K562 (cell line): ENCODE measurements at regions not wholly inside any gene's neighbourhood (a gene's known extent, or its start where the extent isn't known, plus 50 kb on each side); places are given as distances from the start of the nearest gene placed in this dataset.

Source experiments
- ATAC-seq: fragments of 200-7000 bp; cut with Tn5 transposase; 3 replicates; pipeline ENCODE4 v1.9.1; 2020; ENCODE audit warnings: moderate library complexity
- BruUV-seq: library from RNA; stranded (reverse); fragments of 400-500 nt; replicated peaks from 2 replicates; lab custom pipeline; 2021; lab: Mats Ljungman, UMichigan
- CTCF ChIA-PET: fragments of 300-600 bp; formaldehyde crosslinking; extraction: SDS; loops from one replicate; lab custom pipeline; 2021; ENCODE audit warnings: low intra/inter-chr PET ratio; lab: Yijun Ruan, JAX
- POLR2A ChIA-PET: fragments of 300-600, 350-650 bp; sonication (Branson Sonifier 250); formaldehyde crosslinking; extraction: SDS; loops from one replicate; lab custom pipeline; 2021; ENCODE audit warnings: antibody characterized with exemption, inconsistent platforms; lab: Yijun Ruan, JAX
- DNase-seq, 4 experiments: peaks; one replicate each; pipeline versions ENCODE4 v3.0.0 to v3.0.0-alpha.2; 2011 to 2018; ENCODE audit warnings: low spot score in 3 of 4, mixed read lengths in 3 of 4; ENCODE audit errors: extremely low read depth in 1 of 4
- FAIRE-seq: peaks from 2 replicates; lab custom pipeline; 2011; peaks lifted over from hg19 to GRCh38; lab: Jason Lieb, UNC
- H2AFZ ChIP-seq: 2 replicates; pipeline ENCODE4 v1.6.0; 2011; ENCODE audit warnings: low read depth, low read length, control low read depth, inconsistent platforms
- H3K27ac ChIP-seq: fragments of 200-600 bp; 3 replicates; pipeline ENCODE4 v1.8.0; 2011; ENCODE audit warnings: low read depth, mild to moderate bottlenecking, control low read depth, inconsistent platforms, low read length, moderate library complexity, mixed read lengths; ENCODE audit errors: extremely low read depth
- H3K27me3 ChIP-seq, 2 experiments: fragments of 300-600 bp in 1 of 2; 2 replicates in 1 of 2; 3 replicates in 1 of 2; pipeline versions ENCODE4 v1.6.0 to v1.8.0; 2011; ENCODE audit warnings: inconsistent platforms in 2 of 2, low read length in 2 of 2, mild to moderate bottlenecking in 1 of 2, mixed read lengths in 1 of 2, moderate library complexity in 1 of 2; ENCODE audit not compliant: control insufficient read depth in 2 of 2, insufficient read depth in 2 of 2
- H3K36me3 ChIP-seq: fragments of 300-600 bp; 3 replicates; pipeline ENCODE4 v1.8.0; 2011; ENCODE audit warnings: mild to moderate bottlenecking, low read length, inconsistent platforms; ENCODE audit not compliant: control insufficient read depth, insufficient read depth
- H3K4me1 ChIP-seq, 2 experiments: fragments of 200-600 bp in 1 of 2; replicated peaks in 1 of 2; 2 replicates in 1 of 2; 3 replicates in 1 of 2; pipeline versions ENCODE4 v1.5.1 to v1.8.0; 2011; ENCODE audit warnings: inconsistent platforms in 2 of 2, low read length in 2 of 2, mild to moderate bottlenecking in 1 of 2, mixed read lengths in 1 of 2, moderate library complexity in 1 of 2; ENCODE audit not compliant: control insufficient read depth in 2 of 2, insufficient read depth in 2 of 2
- H3K4me2 ChIP-seq: 2 replicates; pipeline ENCODE4 v1.6.1; 2011; ENCODE audit warnings: low read length, control low read depth, inconsistent platforms, mixed read lengths; ENCODE audit not compliant: insufficient read depth
- H3K4me3 ChIP-seq: fragments of 200-600 bp; sonication (generic), shearing (Covaris generic); 2 replicates; pipeline ENCODE4 v1.5.1; 2016; ENCODE audit warnings: control low read depth, inconsistent platforms
- H3K79me2 ChIP-seq: fragments of 200-600 bp; 3 replicates; pipeline ENCODE4 v1.8.0; 2011; ENCODE audit warnings: low read length, inconsistent platforms; ENCODE audit not compliant: control insufficient read depth, insufficient read depth
- H3K9ac ChIP-seq, 2 experiments: 2 replicates each; pipeline versions ENCODE4 v1.6.0 to v1.6.1; 2011; ENCODE audit warnings: low read depth in 2 of 2, low read length in 2 of 2, control low read depth in 1 of 2, inconsistent platforms in 1 of 2, mild to moderate bottlenecking in 1 of 2, mixed read lengths in 1 of 2; ENCODE audit not compliant: insufficient read depth in 1 of 2
- H3K9me1 ChIP-seq: one replicate; pipeline ENCODE4 v1.6.0; 2011; ENCODE audit warnings: inconsistent platforms, mild to moderate bottlenecking, low read length, moderate library complexity; ENCODE audit not compliant: control insufficient read depth, insufficient read depth
- H3K9me3 ChIP-seq: replicated peaks from 2 replicates; pipeline ENCODE4 v1.5.1; 2011; ENCODE audit warnings: low read depth, low read length, inconsistent platforms; ENCODE audit not compliant: control insufficient read depth, insufficient read depth
- H4K20me1 ChIP-seq: replicated peaks from 2 replicates; pipeline ENCODE4 v1.6.1; 2011; ENCODE audit warnings: low read length, inconsistent platforms, mixed read lengths; ENCODE audit not compliant: control insufficient read depth, insufficient read depth
- ATF7 ChIP-seq: fragments of 450-650 bp; IDR thresholded peaks from 2 replicates; pipeline ENCODE4 v1.7.1; 2014; ENCODE audit warnings: mild to moderate bottlenecking, moderate library complexity
- BCOR ChIP-seq: fragments of 450-650 bp; IDR thresholded peaks from 2 replicates; pipeline ENCODE4 v1.6.1; 2016
- CEBPZ ChIP-seq: fragments of 150-350 bp; IDR thresholded peaks from 2 replicates; pipeline ENCODE4 v1.6.1; 2014; ENCODE audit warnings: low read depth, mild to moderate bottlenecking, low read length, borderline replicate concordance
- ELF4 ChIP-seq: fragments of 450-650 bp; formaldehyde crosslinking; IDR thresholded peaks from 2 replicates; pipeline ENCODE4 v1.4.0; 2022; ENCODE audit warnings: missing genetic modification characterization
- EZH2 ChIP-seq: IDR thresholded peaks from 2 replicates; pipeline ENCODE4 v1.6.1; 2012; ENCODE audit warnings: low read depth, mild to moderate bottlenecking, inconsistent platforms, low read length, borderline replicate concordance
- FOXA1 ChIP-seq: fragments of 450-650 bp; IDR thresholded peaks from 2 replicates; pipeline ENCODE4 v1.6.1; 2016; ENCODE audit warnings: mild to moderate bottlenecking, borderline replicate concordance
- NR3C1 ChIP-seq: sonication (generic); formaldehyde crosslinking; IDR thresholded peaks from 2 replicates; pipeline ENCODE4 v1.8.1; 2022; ENCODE audit warnings: missing genetic modification reagents
- POLR2H ChIP-seq: IDR thresholded peaks from 2 replicates; pipeline ENCODE4 v1.6.1; 2016; ENCODE audit warnings: missing genetic modification characterization, low read depth, mild to moderate bottlenecking, control low read depth, missing compliant biosample characterization, moderate library complexity
- RBM39 ChIP-seq: fragments of 200-400 bp; formaldehyde crosslinking; optimal IDR thresholded peaks from 2 replicates; pipeline ENCODE3; 2018; ENCODE audit warnings: low read depth, low read length
- SIN3B ChIP-seq: fragments of 450-650 bp; IDR thresholded peaks from 2 replicates; pipeline ENCODE4 v1.6.1; 2017; ENCODE audit warnings: low read depth, mild to moderate bottlenecking, moderate library complexity
- SLC30A9 ChIP-seq: fragments of 250-450 bp; sonication (Bioruptor Pico); IDR thresholded peaks from 2 replicates; pipeline ENCODE4 v1.8.0; 2022; ENCODE audit warnings: mild to moderate bottlenecking, moderate library complexity
- ZBTB7A ChIP-seq: IDR thresholded peaks from 2 replicates; pipeline ENCODE4 v1.6.1; 2011; ENCODE audit warnings: low read depth, mild to moderate bottlenecking, low read length, moderate library complexity, borderline replicate concordance; ENCODE audit not compliant: control insufficient read depth
- ZFP30 ChIP-seq: fragments of 250-450 bp; sonication (Bioruptor Pico); IDR thresholded peaks from 2 replicates; pipeline ENCODE4 v1.8.0; 2022; ENCODE audit warnings: moderate library complexity, mild to moderate bottlenecking, inconsistent platforms, borderline replicate concordance
- ZNF12 ChIP-seq: sonication (generic); formaldehyde crosslinking; IDR thresholded peaks from 2 replicates; pipeline ENCODE4 v1.4.0; 2020; ENCODE audit warnings: mild to moderate bottlenecking, missing genetic modification reagents
- ZNF280A ChIP-seq: fragments of 450-650 bp; IDR thresholded peaks from 2 replicates; pipeline ENCODE4 v1.6.1; 2018; ENCODE audit warnings: mild to moderate bottlenecking, low read depth; ENCODE audit not compliant: partially characterized antibody
- WGBS: fragments of 100-300 bp; shearing (Covaris generic); methylation state at CpG from one replicate; pipeline ENCODE4 v1.1.6; 2016; ENCODE audit warnings: low coverage, mixed read lengths; ENCODE audit not compliant: insufficient coverage; ENCODE audit errors: missing lambda C conversion rate; 5-methylcytosine and 5-hydroxymethylcytosine counted together
- in situ Hi-C: fragments of 300-500 bp; cut with MboI; formaldehyde crosslinking; loops from 4 replicates; pipeline ENCODE4 v1.15.0; 2018; ENCODE audit warnings: inconsistent platforms, mixed read lengths
- intact Hi-C: fragments of 100-400 bp; cut with micrococcal nuclease; formaldehyde crosslinking; loops from 2 replicates; pipeline ENCODE4 v1.14.2; 2022
- TF ChIP-seq, protein P1 (sequence below): fragments of 250-450 bp; sonication (Bioruptor Pico); IDR thresholded peaks from 2 replicates; pipeline ENCODE4 v1.5.0; 2021; ENCODE audit warnings: mild to moderate bottlenecking, moderate library complexity

- WGBS, result 0% methylated on average over 7 of the region's 9 CpGs
- no peak overlapping the region for H3K27ac ChIP-seq
- no peak for TF ChIP-seq ZNF12 (CRISPR knock-in tag)
- no peak for TF ChIP-seq POLR2H
- no peak for TF ChIP-seq ZNF280A
- TF ChIP-seq BCOR, result no peak
- no peak for TF ChIP-seq NR3C1
- no peak for TF ChIP-seq CEBPZ
- TF ChIP-seq ZBTB7A, result no peak
- no peak for TF ChIP-seq ATF7
- TF ChIP-seq FOXA1, result no peak
- TF ChIP-seq ZFP30, result no peak
- TF ChIP-seq ELF4, result no peak
- no peak for TF ChIP-seq SLC30A9 (CRISPR knock-in tag)
- no peak for TF ChIP-seq RBM39
- TF ChIP-seq EZH2, result no peak
- TF ChIP-seq, protein P1, sequence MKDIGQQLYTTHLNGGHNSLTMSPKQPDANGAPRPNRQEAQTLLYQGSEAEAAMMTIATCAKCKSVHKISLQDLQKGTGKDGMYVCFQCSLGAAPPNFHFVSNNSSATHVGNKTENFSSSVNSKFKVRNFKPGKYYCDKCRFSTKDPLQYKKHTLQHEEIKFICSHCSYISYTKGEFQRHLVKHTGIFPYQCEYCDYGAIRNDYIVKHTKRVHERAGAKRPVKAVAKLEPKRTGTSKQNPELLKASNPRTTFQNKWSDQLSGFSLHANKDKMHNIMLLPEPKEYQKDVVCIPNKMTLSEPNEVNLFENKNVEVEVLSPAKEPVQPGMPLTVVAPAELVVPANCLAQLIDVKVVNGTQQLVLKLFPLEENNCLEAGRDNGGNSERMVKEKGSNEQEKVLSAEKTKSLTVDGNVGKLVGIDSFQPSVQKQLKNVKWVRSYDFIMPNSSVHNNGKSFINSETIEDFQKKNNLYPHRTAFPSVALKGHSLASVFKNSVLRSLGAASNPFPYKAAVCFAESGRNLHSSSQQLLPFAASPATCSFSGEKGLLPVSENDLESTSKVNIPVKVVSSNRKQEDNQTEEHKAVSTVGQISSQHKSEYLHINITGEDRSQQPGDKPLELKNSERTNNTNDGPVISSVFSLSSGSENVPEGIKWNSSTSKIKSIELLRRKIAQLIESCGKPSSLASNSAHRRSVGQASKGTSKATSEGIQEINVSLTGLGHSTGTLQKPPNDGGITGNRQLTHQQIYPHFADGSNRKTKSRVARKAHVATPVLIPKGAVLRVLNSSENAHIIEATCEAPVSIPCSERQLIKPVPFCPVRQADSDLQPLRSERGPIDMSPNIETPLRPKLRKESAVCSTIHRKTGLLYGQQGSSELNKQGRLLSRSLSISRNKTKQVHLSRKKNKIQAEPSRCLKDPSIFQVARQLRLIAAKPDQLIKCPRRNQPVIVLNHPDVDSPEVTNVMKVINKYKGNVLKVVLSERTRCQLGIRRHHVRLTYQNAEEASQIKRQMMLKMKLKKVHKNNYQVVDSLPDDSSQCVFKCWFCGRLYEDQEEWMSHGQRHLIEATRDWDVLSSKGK (CRISPR knock-in tag), result no peak
- no peak for TF ChIP-seq SIN3B
- H3K9ac ChIP-seq, result no peak overlapping the region
- H3K4me3 ChIP-seq, result no peak overlapping the region
- intact Hi-C loops, result no loop called here
- no peaks in the 10 kb centered on the region for H4K20me1 ChIP-seq
- POLR2A ChIA-PET, result no interaction called here
- DNase-seq (no peak), ATAC-seq (no peak), FAIRE-seq (no peak)
- no peaks in the 10 kb centered on the region for H3K9me3 ChIP-seq
- no peak overlapping the region for H3K4me2 ChIP-seq
- no peaks in the 10 kb centered on the region for H3K9me1 ChIP-seq
- in situ Hi-C loops, result no loop called here
- H3K4me1 ChIP-seq, result no peaks in the 10 kb centered on the region
- BruUV-seq, result no TSS peak
- H2AFZ ChIP-seq, result no peak overlapping the region
- peaks cover 0 to 10% of the 10 kb centered on the region in 2 experiments; a peak in 1 of 5 replicates for H3K27me3 ChIP-seq
- no peaks in the 10 kb centered on the region for H3K79me2 ChIP-seq
- H3K36me3 ChIP-seq, result no peaks in the 10 kb centered on the region
- CTCF ChIA-PET, result no interaction called here
Observed at GRCh38 chr2:236496340-236496739, 73.3 kb upstream of the ACKR3 start.
